ENCODE measurements at regions not wholly inside any gene's neighbourhood (a gene's known extent, or its start where the extent isn't known, plus 50 kb on each side); places are given as distances from the start of the nearest gene placed in this dataset.

- TF ChIP-seq, protein P1, sequence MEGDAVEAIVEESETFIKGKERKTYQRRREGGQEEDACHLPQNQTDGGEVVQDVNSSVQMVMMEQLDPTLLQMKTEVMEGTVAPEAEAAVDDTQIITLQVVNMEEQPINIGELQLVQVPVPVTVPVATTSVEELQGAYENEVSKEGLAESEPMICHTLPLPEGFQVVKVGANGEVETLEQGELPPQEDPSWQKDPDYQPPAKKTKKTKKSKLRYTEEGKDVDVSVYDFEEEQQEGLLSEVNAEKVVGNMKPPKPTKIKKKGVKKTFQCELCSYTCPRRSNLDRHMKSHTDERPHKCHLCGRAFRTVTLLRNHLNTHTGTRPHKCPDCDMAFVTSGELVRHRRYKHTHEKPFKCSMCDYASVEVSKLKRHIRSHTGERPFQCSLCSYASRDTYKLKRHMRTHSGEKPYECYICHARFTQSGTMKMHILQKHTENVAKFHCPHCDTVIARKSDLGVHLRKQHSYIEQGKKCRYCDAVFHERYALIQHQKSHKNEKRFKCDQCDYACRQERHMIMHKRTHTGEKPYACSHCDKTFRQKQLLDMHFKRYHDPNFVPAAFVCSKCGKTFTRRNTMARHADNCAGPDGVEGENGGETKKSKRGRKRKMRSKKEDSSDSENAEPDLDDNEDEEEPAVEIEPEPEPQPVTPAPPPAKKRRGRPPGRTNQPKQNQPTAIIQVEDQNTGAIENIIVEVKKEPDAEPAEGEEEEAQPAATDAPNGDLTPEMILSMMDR (IDR thresholded peaks at IDR 0.05), result no peak
- TF ChIP-seq POLR2A (IDR thresholded peaks at IDR 0.05), result no peak
Measured at GRCh38 chr4:34466411-34466810, 1777.9 kb downstream of the ARAP2 start.

All from adrenal gland (tissue), 5 donors.